Urinary bladder (tissue), 3 donors: ENCODE measurements at regions not wholly inside any gene's neighbourhood (a gene's known extent, or its start where the extent isn't known, plus 50 kb on each side); places are given as distances from the start of the nearest gene placed in this dataset.

Experiments
- DNase-seq: peaks from one replicate; pipeline ENCODE4 v3.0.0-alpha.2; 2015; ENCODE audit errors: extremely low spot score
- H3K27ac ChIP-seq: one replicate; pipeline ENCODE4 v1.5.1; 2013; ENCODE audit warnings: low read depth, mild to moderate bottlenecking, moderate library complexity
- H3K36me3 ChIP-seq: one replicate; pipeline ENCODE4 v1.6.1; 2013; ENCODE audit warnings: mild to moderate bottlenecking, moderate library complexity; ENCODE audit not compliant: insufficient read depth
- H3K4me1 ChIP-seq: one replicate; pipeline ENCODE4 v1.6.1; 2013; ENCODE audit warnings: mild to moderate bottlenecking, moderate library complexity; ENCODE audit not compliant: insufficient read depth
- H3K4me3 ChIP-seq: one replicate; pipeline ENCODE4 v1.5.1; 2013; ENCODE audit warnings: low read depth, low read length
- WGBS: extraction: QIAGEN DNeasy Blood & Tissue Kit; methylation state at CpG from one replicate; pipeline ENCODE4 v1.1.7; 2013; 5-methylcytosine and 5-hydroxymethylcytosine counted together
- donor health status: healthy with polysubstance abuse.
- donor health status: healthy.

- no peak for DNase-seq
- Histone ChIP-seq H3K27ac (no peak overlapping the region), H3K4me3 (no peak overlapping the region), H3K4me1 (no peaks in the 10 kb centered on the region), H3K36me3 (no peaks in the 10 kb centered on the region)
- WGBS, result 71% methylated on average over 5 of the region's 5 CpGs
These were observed 444.8 kb downstream of the RND3 start for GRCh38 chr2:150042500-150043171.

- Histone ChIP-seq H3K36me3 (no peaks in the 10 kb centered on the region), H3K4me1 (no peaks in the 10 kb centered on the region), H3K4me3 (no peak overlapping the region), H3K27ac (no peak overlapping the region)
- no peak for DNase-seq
- 79% methylated on average over 8 of the region's 8 CpGs for WGBS
These were observed 445.6 kb downstream of the RND3 start for GRCh38 chr2:150041722-150042425.

GRCh38 chr2:150036622-150037021 lies 449.0 kb upstream of the MMADHC start:
- Histone ChIP-seq H3K27ac (no peak overlapping the region), H3K36me3 (no peaks in the 10 kb centered on the region), H3K4me1 (no peaks in the 10 kb centered on the region), H3K4me3 (no peak overlapping the region)
- DNase-seq, result no peak

GRCh38 chr2:150034665-150035064 lies 447.1 kb upstream of the MMADHC start:
- WGBS, result 96% methylated on average over 3 of the region's 3 CpGs
- no peaks in the 10 kb centered on the region for H3K36me3 ChIP-seq
- no peak overlapping the region for H3K27ac ChIP-seq
- no peak overlapping the region for H3K4me3 ChIP-seq
- DNase-seq, result no peak
- H3K4me1 ChIP-seq, result no peaks in the 10 kb centered on the region

- WGBS, result 45% methylated on average over 3 of the region's 3 CpGs
- Histone ChIP-seq H3K27ac (no peak overlapping the region), H3K4me3 (no peak overlapping the region), H3K4me1 (no peaks in the 10 kb centered on the region), H3K36me3 (no peaks in the 10 kb centered on the region)
- no peak for DNase-seq
These were observed 443.0 kb upstream of the MMADHC start for GRCh38 chr2:150030436-150031190.

- Histone ChIP-seq H3K27ac (no peak overlapping the region), H3K4me3 (no peak overlapping the region), H3K4me1 (no peaks in the 10 kb centered on the region), H3K36me3 (no peaks in the 10 kb centered on the region)
- 54% methylated on average over 2 of the region's 2 CpGs for WGBS
- DNase-seq, result no peak
These were observed 440.7 kb upstream of the MMADHC start for GRCh38 chr2:150028322-150028721.

GRCh38 chr2:150027164-150027563 lies 439.6 kb upstream of the MMADHC start:
- WGBS, result 45% methylated on average over 4 of the region's 4 CpGs
- no peaks in the 10 kb centered on the region for H3K4me1 ChIP-seq
- no peak overlapping the region for H3K27ac ChIP-seq
- no peak for DNase-seq
- H3K36me3 ChIP-seq, result no peaks in the 10 kb centered on the region
- no peak overlapping the region for H3K4me3 ChIP-seq

- DNase-seq, result no peak
- Histone ChIP-seq H3K4me3 (no peak overlapping the region), H3K27ac (no peak overlapping the region), H3K4me1 (no peaks in the 10 kb centered on the region), H3K36me3 (no peaks in the 10 kb centered on the region)
These were observed 436.1 kb upstream of the MMADHC start for GRCh38 chr2:150023663-150024062.

GRCh38 chr2:150023044-150023443 lies 435.5 kb upstream of the MMADHC start:
- 68% methylated on average over 3 of the region's 3 CpGs for WGBS
- Histone ChIP-seq H3K36me3 (no peaks in the 10 kb centered on the region), H3K4me1 (no peaks in the 10 kb centered on the region), H3K27ac (no peak overlapping the region), H3K4me3 (no peak overlapping the region)
- no peak for DNase-seq

- Histone ChIP-seq H3K27ac (no peak overlapping the region), H3K36me3 (no peaks in the 10 kb centered on the region), H3K4me3 (no peak overlapping the region), H3K4me1 (no peaks in the 10 kb centered on the region)
- WGBS, result 77% methylated on average over 5 of the region's 5 CpGs
- DNase-seq, result no peak
These were observed 433.5 kb upstream of the MMADHC start for GRCh38 chr2:150020937-150021673.

GRCh38 chr2:150020221-150020620 lies 432.6 kb upstream of the MMADHC start:
- no peaks in the 10 kb centered on the region for H3K4me1 ChIP-seq
- no peak for DNase-seq
- 96% methylated on average over 1 of the region's 1 CpG for WGBS
- H3K27ac ChIP-seq, result no peak overlapping the region
- H3K36me3 ChIP-seq, result no peaks in the 10 kb centered on the region
- H3K4me3 ChIP-seq, result no peak overlapping the region

- H3K4me3 ChIP-seq, result no peak overlapping the region
- no peaks in the 10 kb centered on the region for H3K4me1 ChIP-seq
- H3K36me3 ChIP-seq, result no peaks in the 10 kb centered on the region
- H3K27ac ChIP-seq, result no peak overlapping the region
- 95% methylated on average over 3 of the region's 3 CpGs for WGBS
- DNase-seq, result no peak
These were observed 431.5 kb upstream of the MMADHC start for GRCh38 chr2:150019063-150019462.

- no peak overlapping the region for H3K4me3 ChIP-seq
- no peak overlapping the region for H3K27ac ChIP-seq
- peak; percentile 32 for DNase-seq
- H3K36me3 ChIP-seq, result no peaks in the 10 kb centered on the region
- H3K4me1 ChIP-seq, result no peaks in the 10 kb centered on the region
- WGBS, result 34% methylated on average over 1 of the region's 1 CpG
These were observed 425.4 kb upstream of the MMADHC start for GRCh38 chr2:150012986-150013385.
